Ascending aorta (tissue), 2 donors: ENCODE measurements at regions not wholly inside any gene's neighbourhood (a gene's known extent, or its start where the extent isn't known, plus 50 kb on each side); places are given as distances from the start of the nearest gene placed in this dataset.

Experiments used
- DNase-seq, 2 donors: peaks; one replicate each; pipeline ENCODE4 v3.0.0-alpha.2; 2019; ENCODE audit warnings: low spot score in 2 of 2
- H3K27ac ChIP-seq, 2 donors: fragments of 200-600 bp; sonication (generic); one replicate each; pipeline ENCODE4 v1.5.1; 2016 to 2017; ENCODE audit warnings: mild to moderate bottlenecking in 1 of 2
- H3K27me3 ChIP-seq: fragments of 200-600 bp; sonication (generic); one replicate; pipeline ENCODE4 v1.5.1; 2017
- H3K36me3 ChIP-seq, 2 donors: fragments of 200-600 bp; sonication (generic); one replicate each; pipeline ENCODE4 v1.5.1; 2016
- H3K4me1 ChIP-seq, 2 donors: fragments of 200-600 bp; sonication (generic); one replicate each; pipeline ENCODE4 v1.5.1; 2016 to 2017; ENCODE audit warnings: mild to moderate bottlenecking in 1 of 2
- H3K4me3 ChIP-seq, 2 donors: fragments of 200-600 bp; sonication (generic); one replicate each; pipeline ENCODE4 v1.5.1; 2016 to 2017; ENCODE audit warnings: mild to moderate bottlenecking in 1 of 2
- H3K9me3 ChIP-seq, 2 donors: fragments of 200-600 bp; sonication (generic); one replicate each; pipeline ENCODE4 v1.5.1; 2016
- intact Hi-C: fragments of 100-400 bp; cut with DNase I; formaldehyde crosslinking; loops from one replicate; pipeline ENCODE4 v1.15.1; 2023
- TF ChIP-seq, protein P1 (sequence below), 3 experiments: fragments of 200-600 bp in 2 of 3; fragments of 450-650 bp in 1 of 3; sonication (generic) in 2 of 3; IDR thresholded peaks; one replicate each; pipeline ENCODE4 v1.5.1; 2016 to 2019; ENCODE audit warnings: antibody characterized with exemption in 3 of 3, mild to moderate bottlenecking in 1 of 3, moderate library complexity in 1 of 3

- no peak for DNase-seq
- H3K27ac ChIP-seq: no peak overlapping the region
- no peaks in the 10 kb centered on the region for H3K27me3 ChIP-seq
- TF ChIP-seq, protein P1, sequence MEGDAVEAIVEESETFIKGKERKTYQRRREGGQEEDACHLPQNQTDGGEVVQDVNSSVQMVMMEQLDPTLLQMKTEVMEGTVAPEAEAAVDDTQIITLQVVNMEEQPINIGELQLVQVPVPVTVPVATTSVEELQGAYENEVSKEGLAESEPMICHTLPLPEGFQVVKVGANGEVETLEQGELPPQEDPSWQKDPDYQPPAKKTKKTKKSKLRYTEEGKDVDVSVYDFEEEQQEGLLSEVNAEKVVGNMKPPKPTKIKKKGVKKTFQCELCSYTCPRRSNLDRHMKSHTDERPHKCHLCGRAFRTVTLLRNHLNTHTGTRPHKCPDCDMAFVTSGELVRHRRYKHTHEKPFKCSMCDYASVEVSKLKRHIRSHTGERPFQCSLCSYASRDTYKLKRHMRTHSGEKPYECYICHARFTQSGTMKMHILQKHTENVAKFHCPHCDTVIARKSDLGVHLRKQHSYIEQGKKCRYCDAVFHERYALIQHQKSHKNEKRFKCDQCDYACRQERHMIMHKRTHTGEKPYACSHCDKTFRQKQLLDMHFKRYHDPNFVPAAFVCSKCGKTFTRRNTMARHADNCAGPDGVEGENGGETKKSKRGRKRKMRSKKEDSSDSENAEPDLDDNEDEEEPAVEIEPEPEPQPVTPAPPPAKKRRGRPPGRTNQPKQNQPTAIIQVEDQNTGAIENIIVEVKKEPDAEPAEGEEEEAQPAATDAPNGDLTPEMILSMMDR (IDR thresholded peaks at IDR 0.05): no peak
- H3K4me1 ChIP-seq: no peaks in the 10 kb centered on the region
- intact Hi-C loops: no loop called here
- H3K36me3 ChIP-seq: no peaks in the 10 kb centered on the region
- H3K9me3 ChIP-seq: no peaks in the 10 kb centered on the region
- no peak overlapping the region for H3K4me3 ChIP-seq
These were observed 55.2 kb upstream of the TMEM215 start for GRCh38 chr9:32728181-32728580.
